Epithelial cell of proximal tubule (primary cell): ENCODE measurements at regions not wholly inside any gene's neighbourhood (a gene's known extent, or its start where the extent isn't known, plus 50 kb on each side); places are given as distances from the start of the nearest gene placed in this dataset.

ENCODE experiments used
- DNase-seq: peaks from one replicate; pipeline ENCODE4 v3.0.0-alpha.2; 2011; ENCODE audit warnings: low read depth
- H3K4me3 ChIP-seq: 2 replicates; pipeline ENCODE4 v1.5.1; 2011; ENCODE audit warnings: low read depth, mild to moderate bottlenecking, low read length
- TF ChIP-seq, protein P1 (sequence below): conservative IDR thresholded peaks from 2 replicates; pipeline ENCODE4 v1.5.1; 2012; ENCODE audit warnings: low read depth, mild to moderate bottlenecking, low read length

- TF ChIP-seq, protein P1, sequence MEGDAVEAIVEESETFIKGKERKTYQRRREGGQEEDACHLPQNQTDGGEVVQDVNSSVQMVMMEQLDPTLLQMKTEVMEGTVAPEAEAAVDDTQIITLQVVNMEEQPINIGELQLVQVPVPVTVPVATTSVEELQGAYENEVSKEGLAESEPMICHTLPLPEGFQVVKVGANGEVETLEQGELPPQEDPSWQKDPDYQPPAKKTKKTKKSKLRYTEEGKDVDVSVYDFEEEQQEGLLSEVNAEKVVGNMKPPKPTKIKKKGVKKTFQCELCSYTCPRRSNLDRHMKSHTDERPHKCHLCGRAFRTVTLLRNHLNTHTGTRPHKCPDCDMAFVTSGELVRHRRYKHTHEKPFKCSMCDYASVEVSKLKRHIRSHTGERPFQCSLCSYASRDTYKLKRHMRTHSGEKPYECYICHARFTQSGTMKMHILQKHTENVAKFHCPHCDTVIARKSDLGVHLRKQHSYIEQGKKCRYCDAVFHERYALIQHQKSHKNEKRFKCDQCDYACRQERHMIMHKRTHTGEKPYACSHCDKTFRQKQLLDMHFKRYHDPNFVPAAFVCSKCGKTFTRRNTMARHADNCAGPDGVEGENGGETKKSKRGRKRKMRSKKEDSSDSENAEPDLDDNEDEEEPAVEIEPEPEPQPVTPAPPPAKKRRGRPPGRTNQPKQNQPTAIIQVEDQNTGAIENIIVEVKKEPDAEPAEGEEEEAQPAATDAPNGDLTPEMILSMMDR, result no peak
- DNase-seq, result no peak
- no peak overlapping the region for H3K4me3 ChIP-seq
Measured at GRCh38 chr1:43058056-43058455, 99.4 kb upstream of the SLC2A1 start.

DNA sequence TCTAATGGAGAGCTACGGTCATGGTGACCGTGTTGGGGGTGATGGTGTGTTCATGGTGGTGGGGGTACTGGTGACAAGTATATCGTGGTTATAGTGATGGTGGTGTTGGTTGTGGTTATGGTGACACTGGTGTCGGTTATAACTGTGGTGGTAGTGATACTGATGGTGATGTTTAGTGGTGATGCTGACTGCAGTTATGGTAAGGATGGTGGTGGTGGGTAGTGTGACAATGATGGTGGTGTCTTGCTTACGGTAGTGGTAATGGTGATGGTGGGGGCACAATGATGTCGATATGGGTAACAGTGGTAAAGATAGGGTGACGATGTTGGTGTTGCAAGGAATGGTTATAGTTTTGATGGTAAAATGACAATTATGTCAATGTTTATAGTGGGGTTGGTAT, 98.9 kb upstream of the SLC2A1 start:
- TF ChIP-seq, protein P1, result no peak
- H3K4me3 ChIP-seq, result no peak overlapping the region
- no peak for DNase-seq

DNA sequence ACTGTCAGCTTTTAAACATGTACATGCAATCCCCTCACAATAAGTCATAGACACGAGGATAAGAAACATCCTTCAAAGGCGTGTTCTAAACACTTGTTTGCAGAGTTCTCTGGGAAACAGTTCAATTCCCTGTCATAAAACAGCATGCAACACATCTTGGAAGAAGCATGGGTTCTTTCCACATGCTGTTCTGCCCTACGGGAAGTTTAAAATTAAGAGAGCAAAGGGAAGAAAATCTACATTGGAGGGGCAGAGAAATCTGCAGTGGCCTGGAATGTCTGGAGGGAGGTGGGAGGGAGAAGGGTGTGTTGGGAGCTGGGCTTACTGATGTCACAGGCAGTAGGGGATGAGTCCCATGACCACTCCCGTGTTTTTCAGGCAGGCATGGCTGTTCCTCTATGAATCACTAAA, 98.3 kb upstream of the SLC2A1 start:
- no peak overlapping the region for H3K4me3 ChIP-seq
- TF ChIP-seq, protein P1, result no peak
- DNase-seq, result no peak

DNA sequence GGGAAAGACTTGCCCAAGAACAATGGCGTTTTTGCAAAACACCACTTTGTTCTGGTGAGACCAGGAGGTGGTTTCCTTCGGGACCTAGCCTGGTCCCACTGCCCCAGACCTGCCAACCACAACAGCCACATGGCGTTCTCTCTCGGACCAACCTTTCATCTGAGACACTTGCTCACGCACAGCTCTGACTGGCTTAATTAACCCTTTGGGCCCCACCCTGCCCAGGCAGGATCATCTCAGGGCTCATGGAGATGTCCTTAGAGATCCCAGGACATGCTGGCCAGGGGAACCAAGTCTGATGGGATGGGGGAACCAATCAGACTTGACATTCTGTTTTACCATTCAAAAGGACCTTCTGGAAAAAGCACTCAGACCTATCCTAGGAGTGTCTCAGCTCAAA, 97.8 kb upstream of the SLC2A1 start:
- TF ChIP-seq, protein P1, result no peak
- H3K4me3 ChIP-seq, result no peak overlapping the region
- no peak for DNase-seq

- TF ChIP-seq, protein P1, result no peak
- no peak for DNase-seq
- no peak overlapping the region for H3K4me3 ChIP-seq
Measured at GRCh38 chr1:43054961-43055360, 96.3 kb upstream of the SLC2A1 start.

DNA sequence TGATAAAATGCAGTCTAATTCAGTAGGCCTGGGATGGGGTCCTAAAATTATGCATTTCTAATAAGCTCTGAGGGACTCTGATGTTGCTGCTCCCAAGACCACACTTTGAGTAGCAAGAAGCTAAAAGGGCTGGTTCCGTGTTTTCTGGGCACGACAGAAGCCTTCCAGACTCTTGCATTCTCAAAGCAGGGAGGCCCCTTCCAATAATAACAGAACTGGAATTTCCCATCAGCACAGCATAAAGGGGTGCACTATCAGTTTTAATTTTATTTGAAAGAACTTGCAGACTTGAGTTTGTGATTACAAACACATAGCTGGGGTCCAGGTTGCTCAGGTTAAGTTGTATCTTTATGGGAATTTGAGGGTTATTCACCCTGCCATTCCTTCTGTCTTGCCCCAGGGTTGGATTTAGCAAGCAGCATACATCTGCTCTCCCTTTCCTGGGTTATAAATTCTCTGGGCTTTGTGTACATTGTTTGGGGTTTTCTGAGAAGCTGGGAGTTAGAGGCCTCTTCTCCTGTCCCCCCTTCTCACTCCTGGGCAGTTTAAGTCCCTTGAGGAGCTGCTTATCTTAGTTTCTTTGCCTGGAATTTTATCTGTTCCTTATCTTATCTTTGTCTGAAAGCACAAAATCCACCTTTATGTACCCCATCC, 94.2 kb upstream of the SLC2A1 start:
- no peak for DNase-seq
- H3K4me3 ChIP-seq, result no peak overlapping the region
- TF ChIP-seq, protein P1, result no peak

DNA sequence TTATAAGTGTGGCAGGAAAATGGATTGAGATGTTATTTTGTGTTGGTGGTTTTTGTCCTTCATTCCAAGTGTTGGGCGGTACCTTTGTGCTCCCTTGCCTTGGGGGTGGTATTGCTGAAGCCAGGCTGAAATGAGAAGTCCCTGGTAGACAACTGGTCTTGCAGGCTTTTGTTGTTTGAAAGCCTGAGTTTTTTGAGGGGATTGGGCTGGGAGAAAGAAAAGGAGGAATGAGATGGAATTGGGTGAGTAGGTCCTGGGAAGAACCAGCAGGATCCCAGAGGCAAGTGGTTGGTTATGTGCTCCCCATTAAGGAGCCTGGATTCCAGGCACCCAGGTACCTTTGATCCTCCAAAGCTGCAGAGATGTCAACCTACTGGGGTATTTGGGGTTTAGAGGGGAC, 93.7 kb upstream of the SLC2A1 start:
- TF ChIP-seq, protein P1, result no peak
- H3K4me3 ChIP-seq, result no peak overlapping the region
- DNase-seq, result no peak
